Neuron (in vitro differentiated cells): ENCODE measurements at regions not wholly inside any gene's neighbourhood (a gene's known extent, or its start where the extent isn't known, plus 50 kb on each side); places are given as distances from the start of the nearest gene placed in this dataset.

Experiments
- H2AFZ ChIP-seq: one replicate; pipeline ENCODE4 v1.6.1; 2013; ENCODE audit warnings: low read depth, mild to moderate bottlenecking, inconsistent platforms, low read length, moderate library complexity
- H3K27me3 ChIP-seq: one replicate; pipeline ENCODE4 v1.6.1; 2013; ENCODE audit warnings: low read length; ENCODE audit not compliant: insufficient read depth
- H3K36me3 ChIP-seq: one replicate; pipeline ENCODE4 v1.6.1; 2013; ENCODE audit warnings: low read length; ENCODE audit not compliant: insufficient read depth
- H3K4me1 ChIP-seq: one replicate; pipeline ENCODE4 v1.6.1; 2013; ENCODE audit warnings: low read length; ENCODE audit not compliant: insufficient read depth
- H3K4me3 ChIP-seq: 2 replicates; pipeline ENCODE4 v1.5.1; 2013; ENCODE audit warnings: mild to moderate bottlenecking, low read length, moderate library complexity
- H3K9me3 ChIP-seq: one replicate; pipeline ENCODE4 v1.6.1; 2013; ENCODE audit warnings: low read length

GRCh38 chr18:60646725-60647124, 274.1 kb upstream of the MC4R start:
- Histone ChIP-seq H3K4me1 (peaks cover 10% of the 10 kb centered on the region), H3K9me3 (no peaks in the 10 kb centered on the region), H3K36me3 (no peaks in the 10 kb centered on the region), H2AFZ (no peak overlapping the region), H3K4me3 (no peak overlapping the region), H3K27me3 (no peaks in the 10 kb centered on the region)

DNA sequence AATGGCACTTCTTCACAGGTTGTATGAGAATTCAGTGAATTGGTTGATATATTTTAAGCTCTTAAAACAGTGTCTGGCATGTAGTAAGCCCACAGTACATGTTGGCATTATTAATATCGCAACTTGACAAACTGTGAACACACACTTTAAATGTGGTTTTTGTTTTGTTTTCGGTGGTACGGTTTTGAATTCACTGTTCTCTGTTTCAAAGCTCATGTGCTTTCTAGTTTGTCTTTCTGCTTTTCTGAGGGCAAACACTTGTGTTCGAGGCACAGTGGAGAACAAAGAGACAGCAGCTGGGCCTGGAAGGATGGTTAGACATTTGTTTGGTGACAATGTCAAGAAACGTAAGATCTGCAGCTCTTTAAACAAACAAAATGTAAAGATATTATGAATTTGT, 276.5 kb upstream of the MC4R start:
- Histone ChIP-seq H3K36me3 (no peaks in the 10 kb centered on the region), H2AFZ (peak overlapping the region; percentile 27), H3K4me3 (no peak overlapping the region), H3K4me1 (peaks cover 10% of the 10 kb centered on the region), H3K9me3 (no peaks in the 10 kb centered on the region), H3K27me3 (no peaks in the 10 kb centered on the region)

DNA sequence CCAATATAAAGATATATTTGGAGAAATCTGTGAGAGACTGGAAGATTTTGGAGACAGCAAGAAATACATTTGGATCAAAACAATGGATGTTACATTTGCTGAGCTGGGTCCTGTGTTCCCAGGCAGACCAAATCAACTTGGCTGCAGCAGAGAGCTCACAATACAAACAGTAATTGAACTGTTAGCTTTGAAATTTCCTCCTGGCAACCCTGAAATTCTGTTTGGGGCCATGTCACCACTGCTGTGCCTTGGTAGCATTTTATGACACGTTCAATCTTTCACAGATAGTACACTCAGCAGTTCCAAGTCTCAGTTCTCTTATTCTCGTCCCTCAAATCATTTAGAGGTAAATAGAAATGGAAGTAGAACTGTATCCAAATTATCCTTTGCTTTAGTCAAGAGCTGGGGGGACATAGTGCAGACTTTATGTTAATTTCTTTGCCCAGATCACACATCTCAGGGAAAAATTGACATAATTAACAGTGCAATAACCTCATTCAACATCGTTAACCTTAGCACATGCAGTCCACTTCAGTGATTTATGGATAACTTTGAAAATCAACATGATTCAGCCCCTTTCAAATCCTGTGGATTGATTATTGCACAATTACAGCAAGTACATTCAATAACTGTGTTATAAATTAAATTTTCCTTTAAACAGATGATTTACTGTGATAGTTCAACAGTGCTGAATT, 277.4 kb upstream of the MC4R start:
- Histone ChIP-seq H3K9me3 (no peaks in the 10 kb centered on the region), H3K4me3 (no peak overlapping the region), H3K27me3 (no peaks in the 10 kb centered on the region), H3K36me3 (no peaks in the 10 kb centered on the region), H3K4me1 (peaks cover 10% of the 10 kb centered on the region), H2AFZ (peak overlapping the region; percentile 27)

- no peaks in the 10 kb centered on the region for H3K36me3 ChIP-seq
- no peak overlapping the region for H2AFZ ChIP-seq
- H3K9me3 ChIP-seq = no peaks in the 10 kb centered on the region
- H3K27me3 ChIP-seq = no peaks in the 10 kb centered on the region
- peaks cover 6% of the 10 kb centered on the region for H3K4me1 ChIP-seq
- no peak overlapping the region for H3K4me3 ChIP-seq
Observed at GRCh38 chr18:60654298-60654697, 281.7 kb upstream of the MC4R start.

DNA sequence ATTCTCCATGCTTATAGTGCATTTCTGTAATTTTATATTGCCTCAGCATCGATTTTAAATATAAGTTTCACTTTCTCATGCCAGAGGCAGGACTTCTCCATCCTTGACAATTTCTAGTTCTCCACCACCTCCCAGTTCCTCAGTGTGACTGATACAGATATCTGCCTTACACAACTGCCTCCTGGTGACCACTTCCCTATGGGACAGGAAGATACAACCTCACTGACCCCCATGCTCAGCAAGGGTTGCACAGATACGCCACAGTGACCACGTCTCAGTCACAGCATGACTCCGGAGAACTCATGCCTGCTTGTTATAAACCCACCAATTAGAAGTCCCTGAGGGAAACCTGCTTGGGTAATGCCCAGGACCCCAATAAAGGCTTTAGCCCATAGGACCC, 284.0 kb upstream of the MC4R start:
- Histone ChIP-seq H2AFZ (no peak overlapping the region), H3K9me3 (no peaks in the 10 kb centered on the region), H3K36me3 (no peaks in the 10 kb centered on the region), H3K4me1 (no peaks in the 10 kb centered on the region), H3K4me3 (no peak overlapping the region), H3K27me3 (no peaks in the 10 kb centered on the region)

DNA sequence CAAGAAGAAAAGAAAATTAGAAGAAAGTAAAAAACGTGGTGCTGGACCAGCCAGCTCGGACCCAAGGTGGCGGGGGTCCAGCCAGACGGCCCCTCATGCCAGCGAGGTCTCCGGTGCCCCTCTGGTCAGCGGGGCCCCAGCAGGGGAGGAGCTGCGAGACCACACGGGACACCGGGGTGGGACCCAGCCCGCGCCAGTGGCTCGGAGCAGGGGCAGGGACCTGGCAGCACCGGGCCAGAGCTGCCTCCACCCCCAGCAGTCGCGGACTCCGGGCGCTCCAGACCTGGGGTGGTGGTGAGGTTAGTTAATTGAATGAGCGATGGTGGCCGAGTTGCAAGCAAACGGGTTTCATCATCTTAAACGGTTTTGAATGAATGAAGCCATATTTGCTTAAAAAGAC, 289.9 kb upstream of the MC4R start:
- no peaks in the 10 kb centered on the region for H3K27me3 ChIP-seq

GRCh38 chr18:60663060-60663989, 290.8 kb upstream of the MC4R start:
- H3K4me1 ChIP-seq = no peaks in the 10 kb centered on the region
- no peak overlapping the region for H3K4me3 ChIP-seq
- no peaks in the 10 kb centered on the region for H3K27me3 ChIP-seq
- no peaks in the 10 kb centered on the region for H3K36me3 ChIP-seq
- no peak overlapping the region for H2AFZ ChIP-seq
- H3K9me3 ChIP-seq = no peaks in the 10 kb centered on the region

More for the DNA sequence above, 289.9 kb upstream of the MC4R start:
- no peaks in the 10 kb centered on the region for H3K36me3 ChIP-seq
- no peak overlapping the region for H3K4me3 ChIP-seq
- no peak overlapping the region for H2AFZ ChIP-seq
- no peaks in the 10 kb centered on the region for H3K9me3 ChIP-seq
- no peaks in the 10 kb centered on the region for H3K4me1 ChIP-seq

DNA sequence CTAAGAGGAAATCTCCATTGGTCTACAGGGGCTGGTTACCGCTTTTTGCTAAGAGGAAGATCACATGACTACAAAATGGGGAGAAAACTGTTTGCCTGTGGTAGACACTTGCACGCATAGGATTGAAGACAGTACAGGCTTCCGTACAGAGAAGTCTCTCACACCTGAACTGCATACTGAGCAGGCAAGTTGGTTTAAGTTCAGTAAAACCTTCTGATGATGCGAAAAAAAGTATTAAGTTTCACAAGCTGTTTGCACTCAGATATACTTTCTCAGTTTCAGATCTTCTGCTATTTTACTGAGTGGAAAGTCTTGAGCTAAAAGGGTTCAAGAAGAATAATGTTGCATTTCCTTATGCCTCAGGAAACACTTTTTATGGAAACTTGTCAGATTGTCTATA, 292.2 kb upstream of the MC4R start:
- Histone ChIP-seq H3K4me1 (no peaks in the 10 kb centered on the region), H3K36me3 (no peaks in the 10 kb centered on the region), H3K9me3 (no peaks in the 10 kb centered on the region), H3K4me3 (no peak overlapping the region), H2AFZ (no peak overlapping the region), H3K27me3 (no peaks in the 10 kb centered on the region)

DNA sequence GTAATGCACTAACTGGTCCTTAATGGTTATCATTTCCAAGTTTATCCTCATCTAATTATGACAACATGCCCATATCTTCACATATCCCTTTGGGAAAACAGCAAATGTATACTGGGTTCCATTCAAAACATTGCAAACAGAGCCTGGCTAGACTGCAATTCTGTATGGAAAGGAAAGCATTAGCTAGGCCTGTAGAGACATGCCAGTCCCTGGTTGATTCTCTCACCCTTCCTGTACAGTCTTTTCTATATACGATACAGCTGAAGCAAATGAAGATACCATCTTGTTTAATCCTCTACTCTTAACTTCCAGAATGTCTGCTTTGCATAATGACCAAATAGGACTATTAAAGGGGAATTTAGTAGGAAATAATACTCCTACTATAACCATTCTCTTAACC, 294.4 kb upstream of the MC4R start:
- no peak overlapping the region for H2AFZ ChIP-seq
- no peaks in the 10 kb centered on the region for H3K4me1 ChIP-seq
- no peaks in the 10 kb centered on the region for H3K27me3 ChIP-seq
- no peaks in the 10 kb centered on the region for H3K9me3 ChIP-seq
- no peaks in the 10 kb centered on the region for H3K36me3 ChIP-seq
- no peak overlapping the region for H3K4me3 ChIP-seq

DNA sequence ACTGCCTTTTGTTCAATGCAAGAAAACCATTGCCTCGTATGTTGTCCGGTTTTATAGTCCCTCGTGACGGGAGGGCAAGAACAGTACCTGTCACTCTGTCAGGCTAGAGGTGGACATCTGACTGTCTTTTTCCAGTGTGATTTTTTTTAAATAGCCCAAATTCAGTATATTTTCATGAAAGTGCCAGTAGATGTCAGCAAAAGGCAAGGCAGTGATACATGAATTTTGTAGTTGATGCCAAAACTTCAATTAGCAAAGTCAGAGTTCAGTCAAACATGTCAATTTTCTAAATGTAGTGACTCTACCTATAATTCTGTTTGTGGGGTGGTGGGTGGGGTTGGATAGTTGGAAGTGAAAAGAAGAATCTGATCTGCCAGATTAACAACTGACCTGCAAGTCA, 296.0 kb upstream of the MC4R start:
- no peaks in the 10 kb centered on the region for H3K9me3 ChIP-seq
- no peaks in the 10 kb centered on the region for H3K4me1 ChIP-seq
- no peak overlapping the region for H3K4me3 ChIP-seq
- no peaks in the 10 kb centered on the region for H3K36me3 ChIP-seq
- no peak overlapping the region for H2AFZ ChIP-seq
- no peaks in the 10 kb centered on the region for H3K27me3 ChIP-seq

GRCh38 chr18:60669938-60670337, 297.4 kb upstream of the MC4R start:
- Histone ChIP-seq H3K9me3 (no peaks in the 10 kb centered on the region), H3K4me1 (no peaks in the 10 kb centered on the region), H3K27me3 (no peaks in the 10 kb centered on the region), H2AFZ (no peak overlapping the region), H3K36me3 (no peaks in the 10 kb centered on the region), H3K4me3 (no peak overlapping the region)

GRCh38 chr18:60671021-60671420, 298.4 kb upstream of the MC4R start:
- Histone ChIP-seq H3K9me3 (no peaks in the 10 kb centered on the region), H3K4me1 (no peaks in the 10 kb centered on the region), H3K4me3 (no peak overlapping the region), H3K36me3 (no peaks in the 10 kb centered on the region), H2AFZ (no peak overlapping the region), H3K27me3 (no peaks in the 10 kb centered on the region)

GRCh38 chr18:60675126-60675525, 302.6 kb upstream of the MC4R start:
- Histone ChIP-seq H3K4me1 (no peaks in the 10 kb centered on the region), H3K27me3 (no peaks in the 10 kb centered on the region), H2AFZ (no peak overlapping the region), H3K36me3 (no peaks in the 10 kb centered on the region), H3K4me3 (no peak overlapping the region), H3K9me3 (no peaks in the 10 kb centered on the region)
